HCT116 (cell line): ENCODE measurements at regions not wholly inside any gene's neighbourhood (a gene's known extent, or its start where the extent isn't known, plus 50 kb on each side); places are given as distances from the start of the nearest gene placed in this dataset.

Experiments used
- CTCF ChIP-seq, 3 experiments: fragments of 200-600 bp in 1 of 3; sonication (generic) in 1 of 3; IDR thresholded peaks in 2 of 3; conservative IDR thresholded peaks in 1 of 3; 2 replicates each; pipeline ENCODE4 v1.5.1; 2012 to 2017; ENCODE audit warnings: low read depth in 2 of 3, low read length in 2 of 3, antibody characterized with exemption in 1 of 3, borderline replicate concordance in 1 of 3, control low read depth in 1 of 3, mild to moderate bottlenecking in 1 of 3, mixed read lengths in 1 of 3, mixed run types in 1 of 3, moderate library complexity in 1 of 3; ENCODE audit not compliant: insufficient read depth in 1 of 3
- EGR1 ChIP-seq: IDR thresholded peaks from 2 replicates; pipeline ENCODE4 v1.6.1; 2012; ENCODE audit warnings: low read depth
- EZH2 ChIP-seq: fragments of 200-600 bp; sonication (generic); IDR thresholded peaks from 2 replicates; pipeline ENCODE4 v1.6.1; 2017; ENCODE audit warnings: antibody characterized with exemption, mixed run types
- EZH2phosphoT487 ChIP-seq: fragments of 200-600 bp; IDR thresholded peaks from 2 replicates; pipeline ENCODE4 v1.6.1; 2018; ENCODE audit warnings: antibody characterized with exemption, borderline replicate concordance
- MAX ChIP-seq: IDR thresholded peaks from 2 replicates; pipeline ENCODE4 v1.6.1; 2012
- POLR2A ChIP-seq: IDR thresholded peaks from 2 replicates; pipeline ENCODE4 v1.7.0; 2011; ENCODE audit warnings: borderline replicate concordance; ENCODE audit not compliant: insufficient read depth, insufficient read length; ENCODE audit errors: extremely low read depth
- POLR2AphosphoS5 ChIP-seq: IDR thresholded peaks from 2 replicates; pipeline ENCODE4 v1.6.1; 2011; ENCODE audit warnings: mild to moderate bottlenecking, low read depth, low read length, moderate library complexity
- RAD21 ChIP-seq: IDR thresholded peaks from 2 replicates; pipeline ENCODE4 v1.6.1; 2012; ENCODE audit warnings: low read depth, mild to moderate bottlenecking
- REST ChIP-seq: IDR thresholded peaks from 2 replicates; pipeline ENCODE4 v1.6.1; 2012; ENCODE audit warnings: low read depth
- SIN3A ChIP-seq: IDR thresholded peaks from 2 replicates; pipeline ENCODE4 v1.6.1; 2012; ENCODE audit warnings: low read depth
- SP1 ChIP-seq: IDR thresholded peaks from 2 replicates; pipeline ENCODE4 v1.6.1; 2012; ENCODE audit warnings: low read depth
- ZFX ChIP-seq: fragments of 450-650 bp; IDR thresholded peaks from 2 replicates; pipeline ENCODE4 v1.6.1; 2017
- ZNF274 ChIP-seq: fragments of 200-500 bp; sonication (Bioruptor generic); IDR thresholded peaks from 2 replicates; pipeline ENCODE4 v1.6.1; 2014; ENCODE audit warnings: mild to moderate bottlenecking, low read depth, low read length, inconsistent platforms

GRCh38 chr2:156219491-156220100 is 112.9 kb downstream of the NR4A2 start:
- no peak for TF ChIP-seq REST
- no peak for TF ChIP-seq CTCF (IDR thresholded peaks at IDR 0.05 in 2 of 3, conservative IDR thresholded peaks at IDR 0.05 in 1 of 3; ENCODE audit: borderline replicate concordance in 1 of 3, insufficient read depth in 1 of 3, low read depth in 2 of 3, low read length in 2 of 3)
- TF ChIP-seq SIN3A: no peak
- no peak for TF ChIP-seq SP1
- TF ChIP-seq POLR2AphosphoS5: no peak
- no peak for TF ChIP-seq MAX
- no peak for TF ChIP-seq RAD21
- TF ChIP-seq ZFX: no peak
- TF ChIP-seq POLR2A: no peak
- no peak for TF ChIP-seq EGR1
- TF ChIP-seq ZNF274: no peak
- no peak for TF ChIP-seq EZH2
- TF ChIP-seq EZH2phosphoT487: no peak
